ENCODE measurements at regions not wholly inside any gene's neighbourhood (a gene's known extent, or its start where the extent isn't known, plus 50 kb on each side); places are given as distances from the start of the nearest gene placed in this dataset.

DNA sequence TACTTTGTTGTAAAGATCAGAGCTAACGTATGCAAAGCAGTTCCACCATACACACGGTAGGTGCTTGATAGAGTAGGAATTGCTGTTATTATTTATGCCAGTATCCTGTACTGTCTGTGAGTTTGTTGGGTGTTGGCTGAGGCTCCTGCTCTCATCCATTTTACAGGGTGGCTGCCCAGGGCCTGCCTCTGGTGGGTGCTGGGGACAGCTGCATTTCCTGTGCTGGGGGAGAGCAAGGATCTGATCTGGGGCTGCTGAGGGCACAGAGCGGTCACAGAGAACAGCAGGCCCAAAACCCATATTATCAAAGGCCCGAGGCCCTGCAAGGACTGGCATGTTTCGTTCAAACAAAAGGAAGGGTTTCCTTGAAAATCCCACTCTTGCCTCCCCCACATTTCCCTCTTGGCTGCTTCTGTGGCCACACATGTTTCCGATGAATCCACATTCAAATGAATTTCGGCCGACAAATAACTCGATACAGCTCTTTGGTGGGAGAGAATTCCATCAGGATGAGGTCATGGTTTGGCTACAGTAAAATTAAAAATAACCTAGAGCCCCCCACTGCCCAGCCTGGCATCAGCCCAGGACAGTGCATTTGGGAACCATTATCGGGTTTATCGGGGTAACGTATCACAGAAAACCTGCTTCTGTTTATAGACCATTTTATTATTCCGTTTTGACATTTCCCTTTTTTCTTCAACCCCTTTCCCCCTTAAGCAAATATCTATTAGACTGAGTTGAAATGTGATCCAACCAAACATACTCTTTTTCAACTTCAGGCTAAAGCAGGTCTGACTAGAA lies 143.4 kb downstream of the CYRIA start:
- H3K9me3 ChIP-seq, result no peaks in the 10 kb centered on the region
- H3K4me3 ChIP-seq (ENCODE audit: low read depth, low read length), result no peak overlapping the region
- no peak for DNase-seq
- TF ChIP-seq, protein P1, sequence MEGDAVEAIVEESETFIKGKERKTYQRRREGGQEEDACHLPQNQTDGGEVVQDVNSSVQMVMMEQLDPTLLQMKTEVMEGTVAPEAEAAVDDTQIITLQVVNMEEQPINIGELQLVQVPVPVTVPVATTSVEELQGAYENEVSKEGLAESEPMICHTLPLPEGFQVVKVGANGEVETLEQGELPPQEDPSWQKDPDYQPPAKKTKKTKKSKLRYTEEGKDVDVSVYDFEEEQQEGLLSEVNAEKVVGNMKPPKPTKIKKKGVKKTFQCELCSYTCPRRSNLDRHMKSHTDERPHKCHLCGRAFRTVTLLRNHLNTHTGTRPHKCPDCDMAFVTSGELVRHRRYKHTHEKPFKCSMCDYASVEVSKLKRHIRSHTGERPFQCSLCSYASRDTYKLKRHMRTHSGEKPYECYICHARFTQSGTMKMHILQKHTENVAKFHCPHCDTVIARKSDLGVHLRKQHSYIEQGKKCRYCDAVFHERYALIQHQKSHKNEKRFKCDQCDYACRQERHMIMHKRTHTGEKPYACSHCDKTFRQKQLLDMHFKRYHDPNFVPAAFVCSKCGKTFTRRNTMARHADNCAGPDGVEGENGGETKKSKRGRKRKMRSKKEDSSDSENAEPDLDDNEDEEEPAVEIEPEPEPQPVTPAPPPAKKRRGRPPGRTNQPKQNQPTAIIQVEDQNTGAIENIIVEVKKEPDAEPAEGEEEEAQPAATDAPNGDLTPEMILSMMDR (IDR thresholded peaks at IDR 0.05; ENCODE audit: low read depth, low read length), result no peak
- H3K4me1 ChIP-seq, result no peaks in the 10 kb centered on the region
- peaks cover 6% of the 10 kb centered on the region for H3K27me3 ChIP-seq
- no peaks in the 10 kb centered on the region for H3K36me3 ChIP-seq

DNA sequence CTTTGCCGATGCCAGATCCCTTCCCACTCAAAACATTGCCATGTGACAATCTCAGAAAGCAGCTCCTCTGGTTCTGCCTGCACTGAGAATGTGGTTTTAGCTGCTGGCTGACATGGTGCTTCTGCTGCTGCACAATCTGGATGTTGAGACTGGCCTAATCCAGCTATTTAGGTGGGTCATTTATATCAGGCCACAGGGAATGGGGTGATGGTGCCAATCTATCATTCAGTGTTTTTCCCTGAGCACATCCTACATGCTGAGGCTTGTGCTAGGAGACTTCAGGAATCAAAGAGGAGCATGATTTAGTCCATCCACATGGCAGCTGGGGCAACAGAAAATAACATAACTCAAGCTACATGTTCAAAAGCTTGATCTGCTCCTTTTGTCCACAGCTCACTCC lies 144.7 kb downstream of the CYRIA start:
- no peaks in the 10 kb centered on the region for H3K4me1 ChIP-seq
- DNase-seq, result no peak
- TF ChIP-seq, protein P1 (IDR thresholded peaks at IDR 0.05; ENCODE audit: low read depth, low read length), result no peak
- H3K4me3 ChIP-seq (ENCODE audit: low read depth, low read length), result no peak overlapping the region
- peaks cover 6% of the 10 kb centered on the region for H3K27me3 ChIP-seq
- no peaks in the 10 kb centered on the region for H3K9me3 ChIP-seq
- no peaks in the 10 kb centered on the region for H3K36me3 ChIP-seq

DNA sequence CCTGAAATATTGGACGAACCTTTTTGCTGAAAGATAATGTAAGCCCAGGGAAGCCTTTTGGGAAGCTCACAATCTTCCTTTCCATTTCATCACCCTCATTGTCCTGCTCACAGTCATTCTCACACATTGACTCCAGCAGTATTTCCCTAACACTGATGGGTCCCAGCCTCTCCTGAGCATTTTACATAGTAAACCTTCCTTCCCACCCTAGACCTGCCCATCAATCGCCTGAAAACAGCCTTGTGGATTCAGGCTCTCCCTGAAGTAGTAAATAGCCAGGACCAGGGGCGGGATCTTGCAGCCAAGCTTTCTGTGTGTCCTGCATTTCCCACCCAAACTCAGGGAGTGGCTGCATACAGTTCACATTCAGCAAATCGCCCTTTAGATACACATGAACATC lies 149.9 kb downstream of the CYRIA start:
- H3K9me3 ChIP-seq, result no peaks in the 10 kb centered on the region
- no peak overlapping the region for H3K4me3 ChIP-seq (ENCODE audit: low read depth, low read length)
- no peaks in the 10 kb centered on the region; the same call in none of the 2 replicates for H3K27me3 ChIP-seq
- no peaks in the 10 kb centered on the region for H3K4me1 ChIP-seq
- DNase-seq, result no peak
- H3K36me3 ChIP-seq, result no peaks in the 10 kb centered on the region
- TF ChIP-seq, protein P1 (IDR thresholded peaks at IDR 0.05; ENCODE audit: low read depth, low read length), result no peak

DNA sequence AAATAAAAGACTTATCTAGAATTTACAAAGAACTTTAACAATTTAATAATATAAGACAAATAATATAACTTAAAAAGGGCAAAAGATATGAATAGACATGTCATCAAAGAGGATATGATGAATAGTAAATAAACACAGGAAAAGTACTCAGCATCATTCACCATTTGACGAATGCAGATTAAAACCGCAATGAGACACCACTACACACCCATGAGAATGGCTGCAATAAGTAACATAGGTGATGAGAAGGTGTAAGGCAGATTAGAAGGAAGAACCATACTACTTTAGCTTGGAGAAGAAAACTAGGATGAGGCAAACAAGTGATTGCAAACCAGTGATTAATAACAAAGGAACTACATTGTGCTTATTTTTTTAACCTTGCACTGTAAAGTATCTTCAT lies 152.0 kb downstream of the CYRIA start:
- H3K27me3 ChIP-seq, result peaks cover 10% of the 10 kb centered on the region
- H3K9me3 ChIP-seq, result no peaks in the 10 kb centered on the region
- TF ChIP-seq, protein P1 (IDR thresholded peaks at IDR 0.05; ENCODE audit: low read depth, low read length), result no peak
- no peak for DNase-seq
- H3K4me1 ChIP-seq, result no peaks in the 10 kb centered on the region
- no peak overlapping the region for H3K4me3 ChIP-seq (ENCODE audit: low read depth, low read length)
- no peaks in the 10 kb centered on the region for H3K36me3 ChIP-seq

- Histone ChIP-seq H3K9me3 (no peaks in the 10 kb centered on the region), H3K27me3 (peaks cover 19% of the 10 kb centered on the region), H3K4me3 (ENCODE audit: low read depth, low read length) (no peak overlapping the region), H3K4me1 (no peaks in the 10 kb centered on the region), H3K36me3 (no peaks in the 10 kb centered on the region)
- DNase-seq, result no peak
- TF ChIP-seq, protein P1 (IDR thresholded peaks at IDR 0.05; ENCODE audit: low read depth, low read length), result no peak
These were observed 154.6 kb downstream of the CYRIA start for GRCh38 chr2:16511041-16511440.

- no peaks in the 10 kb centered on the region for H3K9me3 ChIP-seq
- TF ChIP-seq, protein P1 (IDR thresholded peaks at IDR 0.05; ENCODE audit: low read depth, low read length), result no peak
- no peak overlapping the region for H3K4me3 ChIP-seq (ENCODE audit: low read depth, low read length)
- H3K36me3 ChIP-seq, result no peaks in the 10 kb centered on the region
- peaks cover 19% of the 10 kb centered on the region for H3K27me3 ChIP-seq
- no peaks in the 10 kb centered on the region for H3K4me1 ChIP-seq
- no peak for DNase-seq
These were observed 156.6 kb downstream of the CYRIA start for GRCh38 chr2:16509042-16509441.
